ENCODE measurements at regions not wholly inside any gene's neighbourhood (a gene's known extent, or its start where the extent isn't known, plus 50 kb on each side); places are given as distances from the start of the nearest gene placed in this dataset.

DNA sequence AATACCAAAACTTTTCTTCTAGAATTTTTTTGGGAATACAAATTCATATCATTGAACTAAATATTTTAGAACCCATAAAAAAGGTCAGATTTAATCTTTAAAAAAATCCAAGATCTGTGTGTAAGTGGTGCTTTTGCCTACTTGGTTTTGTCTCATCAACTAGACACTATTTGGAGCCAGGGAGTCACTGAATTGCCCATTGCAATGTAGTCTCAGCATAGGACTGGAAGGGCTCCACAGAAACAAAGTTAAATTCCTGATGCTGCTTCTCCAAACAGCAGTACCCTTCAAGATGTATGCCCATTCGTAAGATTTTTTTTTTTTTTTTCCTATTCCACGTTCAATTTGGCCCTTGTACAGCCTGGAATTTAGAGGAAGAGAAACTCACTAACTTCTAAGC lies 208.0 kb upstream of the MPDZ start:
- Histone ChIP-seq H3K27ac (ENCODE audit: low read depth in 2 of 2, low read length in 2 of 2) (no peak overlapping the region), H3K4me1 (ENCODE audit: control insufficient read depth in 2 of 2, insufficient read depth in 2 of 2, low read length in 2 of 2) (no peaks in the 10 kb centered on the region), H3K4me3 (ENCODE audit: low read length in 2 of 2) (no peak overlapping the region), H3K9me3 (ENCODE audit: control insufficient read depth in 2 of 2, low read length in 2 of 2) (no peaks in the 10 kb centered on the region), H3K36me3 (ENCODE audit: control insufficient read depth in 2 of 2, insufficient read depth in 2 of 2, low read length in 2 of 2) (no peaks in the 10 kb centered on the region), H3K9ac (ENCODE audit: low read depth in 1 of 2, low read length in 2 of 2) (no peak overlapping the region), H3K27me3 (ENCODE audit: control insufficient read depth in 2 of 2, insufficient read depth in 2 of 2, low read length in 2 of 2) (no peaks in the 10 kb centered on the region)

- Histone ChIP-seq H3K36me3 (ENCODE audit: control insufficient read depth in 2 of 2, insufficient read depth in 2 of 2, low read length in 2 of 2) (no peaks in the 10 kb centered on the region), H3K27ac (ENCODE audit: low read depth in 2 of 2, low read length in 2 of 2) (no peak overlapping the region), H3K9ac (ENCODE audit: low read depth in 1 of 2, low read length in 2 of 2) (no peak overlapping the region), H3K4me1 (ENCODE audit: control insufficient read depth in 2 of 2, insufficient read depth in 2 of 2, low read length in 2 of 2) (no peaks in the 10 kb centered on the region), H3K4me3 (ENCODE audit: low read length in 2 of 2) (no peak overlapping the region), H3K27me3 (ENCODE audit: control insufficient read depth in 2 of 2, insufficient read depth in 2 of 2, low read length in 2 of 2) (no peaks in the 10 kb centered on the region), H3K9me3 (ENCODE audit: control insufficient read depth in 2 of 2, low read length in 2 of 2) (no peaks in the 10 kb centered on the region)
These were observed 207.6 kb upstream of the MPDZ start for GRCh38 chr9:13487071-13487470.

GRCh38 chr9:13485068-13485596 lies 205.6 kb upstream of the MPDZ start:
- Histone ChIP-seq H3K27ac (ENCODE audit: low read depth in 2 of 2, low read length in 2 of 2) (no peak overlapping the region), H3K9me3 (ENCODE audit: control insufficient read depth in 2 of 2, low read length in 2 of 2) (no peaks in the 10 kb centered on the region), H3K27me3 (ENCODE audit: control insufficient read depth in 2 of 2, insufficient read depth in 2 of 2, low read length in 2 of 2) (no peaks in the 10 kb centered on the region), H3K9ac (ENCODE audit: low read depth in 1 of 2, low read length in 2 of 2) (no peak overlapping the region), H3K4me1 (ENCODE audit: control insufficient read depth in 2 of 2, insufficient read depth in 2 of 2, low read length in 2 of 2) (no peaks in the 10 kb centered on the region), H3K4me3 (ENCODE audit: low read length in 2 of 2) (no peak overlapping the region), H3K36me3 (ENCODE audit: control insufficient read depth in 2 of 2, insufficient read depth in 2 of 2, low read length in 2 of 2) (no peaks in the 10 kb centered on the region)

DNA sequence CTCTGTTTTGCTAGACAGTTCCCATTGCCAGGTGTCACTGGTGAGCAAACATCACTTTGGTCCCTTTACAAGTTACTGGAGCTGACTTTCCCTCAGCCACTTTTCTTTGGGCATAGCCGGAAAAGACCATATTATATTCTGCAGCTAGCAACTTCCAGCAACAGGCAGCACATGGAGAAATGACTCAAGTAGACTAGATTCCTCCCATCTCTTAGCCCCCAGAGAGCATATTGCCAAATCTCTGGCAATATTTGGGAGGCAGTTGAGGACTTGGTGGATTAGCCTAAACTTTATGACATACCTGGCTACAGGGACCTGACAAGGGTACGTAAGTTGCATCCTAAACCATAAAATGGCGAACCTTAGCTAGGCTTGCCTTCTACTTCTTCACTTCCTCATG lies 204.7 kb upstream of the MPDZ start:
- H3K4me3 ChIP-seq (ENCODE audit: low read length in 2 of 2) = no peak overlapping the region
- no peak overlapping the region for H3K27ac ChIP-seq (ENCODE audit: low read depth in 2 of 2, low read length in 2 of 2)
- no peaks in the 10 kb centered on the region for H3K36me3 ChIP-seq (ENCODE audit: control insufficient read depth in 2 of 2, insufficient read depth in 2 of 2, low read length in 2 of 2)
- H3K4me1 ChIP-seq (ENCODE audit: control insufficient read depth in 2 of 2, insufficient read depth in 2 of 2, low read length in 2 of 2) = no peaks in the 10 kb centered on the region
- H3K9ac ChIP-seq (ENCODE audit: low read depth in 1 of 2, low read length in 2 of 2) = no peak overlapping the region
- no peaks in the 10 kb centered on the region for H3K27me3 ChIP-seq (ENCODE audit: control insufficient read depth in 2 of 2, insufficient read depth in 2 of 2, low read length in 2 of 2)
- H3K9me3 ChIP-seq (ENCODE audit: control insufficient read depth in 2 of 2, low read length in 2 of 2) = no peaks in the 10 kb centered on the region

GRCh38 chr9:13481274-13481673 lies 201.8 kb upstream of the MPDZ start:
- Histone ChIP-seq H3K36me3 (ENCODE audit: control insufficient read depth in 2 of 2, insufficient read depth in 2 of 2, low read length in 2 of 2) (no peaks in the 10 kb centered on the region), H3K4me3 (ENCODE audit: low read length in 2 of 2) (no peak overlapping the region), H3K27me3 (ENCODE audit: control insufficient read depth in 2 of 2, insufficient read depth in 2 of 2, low read length in 2 of 2) (no peaks in the 10 kb centered on the region), H3K27ac (ENCODE audit: low read depth in 2 of 2, low read length in 2 of 2) (no peak overlapping the region), H3K4me1 (ENCODE audit: control insufficient read depth in 2 of 2, insufficient read depth in 2 of 2, low read length in 2 of 2) (no peaks in the 10 kb centered on the region), H3K9ac (ENCODE audit: low read depth in 1 of 2, low read length in 2 of 2) (no peak overlapping the region), H3K9me3 (ENCODE audit: control insufficient read depth in 2 of 2, low read length in 2 of 2) (no peaks in the 10 kb centered on the region)

- Histone ChIP-seq H3K4me3 (ENCODE audit: low read length in 2 of 2) (no peak overlapping the region), H3K36me3 (ENCODE audit: control insufficient read depth in 2 of 2, insufficient read depth in 2 of 2, low read length in 2 of 2) (no peaks in the 10 kb centered on the region), H3K27me3 (ENCODE audit: control insufficient read depth in 2 of 2, insufficient read depth in 2 of 2, low read length in 2 of 2) (no peaks in the 10 kb centered on the region), H3K27ac (ENCODE audit: low read depth in 2 of 2, low read length in 2 of 2) (no peak overlapping the region), H3K4me1 (ENCODE audit: control insufficient read depth in 2 of 2, insufficient read depth in 2 of 2, low read length in 2 of 2) (no peaks in the 10 kb centered on the region), H3K9me3 (ENCODE audit: control insufficient read depth in 2 of 2, low read length in 2 of 2) (no peaks in the 10 kb centered on the region), H3K9ac (ENCODE audit: low read depth in 1 of 2, low read length in 2 of 2) (no peak overlapping the region)
These were observed 201.2 kb upstream of the MPDZ start for GRCh38 chr9:13480693-13481092.

- Histone ChIP-seq H3K4me1 (ENCODE audit: control insufficient read depth in 2 of 2, insufficient read depth in 2 of 2, low read length in 2 of 2) (no peaks in the 10 kb centered on the region), H3K9ac (ENCODE audit: low read depth in 1 of 2, low read length in 2 of 2) (no peak overlapping the region), H3K4me3 (ENCODE audit: low read length in 2 of 2) (no peak overlapping the region), H3K9me3 (ENCODE audit: control insufficient read depth in 2 of 2, low read length in 2 of 2) (no peaks in the 10 kb centered on the region), H3K27ac (ENCODE audit: low read depth in 2 of 2, low read length in 2 of 2) (no peak overlapping the region), H3K36me3 (ENCODE audit: control insufficient read depth in 2 of 2, insufficient read depth in 2 of 2, low read length in 2 of 2) (no peaks in the 10 kb centered on the region), H3K27me3 (ENCODE audit: control insufficient read depth in 2 of 2, insufficient read depth in 2 of 2, low read length in 2 of 2) (no peaks in the 10 kb centered on the region)
These were observed 199.6 kb upstream of the MPDZ start for GRCh38 chr9:13479096-13479495.

- Histone ChIP-seq H3K9me3 (ENCODE audit: control insufficient read depth in 2 of 2, low read length in 2 of 2) (no peaks in the 10 kb centered on the region), H3K4me3 (ENCODE audit: low read length in 2 of 2) (no peak overlapping the region), H3K27ac (ENCODE audit: low read depth in 2 of 2, low read length in 2 of 2) (no peak overlapping the region), H3K4me1 (ENCODE audit: control insufficient read depth in 2 of 2, insufficient read depth in 2 of 2, low read length in 2 of 2) (no peaks in the 10 kb centered on the region), H3K36me3 (ENCODE audit: control insufficient read depth in 2 of 2, insufficient read depth in 2 of 2, low read length in 2 of 2) (no peaks in the 10 kb centered on the region), H3K9ac (ENCODE audit: low read depth in 1 of 2, low read length in 2 of 2) (no peak overlapping the region), H3K27me3 (ENCODE audit: control insufficient read depth in 2 of 2, insufficient read depth in 2 of 2, low read length in 2 of 2) (no peaks in the 10 kb centered on the region)
These were observed 199.1 kb upstream of the MPDZ start for GRCh38 chr9:13478639-13479038.

GRCh38 chr9:13478160-13478559 lies 198.7 kb upstream of the MPDZ start:
- no peaks in the 10 kb centered on the region for H3K9me3 ChIP-seq (ENCODE audit: control insufficient read depth in 2 of 2, low read length in 2 of 2)
- no peak overlapping the region for H3K4me3 ChIP-seq (ENCODE audit: low read length in 2 of 2)
- H3K9ac ChIP-seq (ENCODE audit: low read depth in 1 of 2, low read length in 2 of 2) = no peak overlapping the region
- H3K27ac ChIP-seq (ENCODE audit: low read depth in 2 of 2, low read length in 2 of 2) = no peak overlapping the region
- H3K4me1 ChIP-seq (ENCODE audit: control insufficient read depth in 2 of 2, insufficient read depth in 2 of 2, low read length in 2 of 2) = no peaks in the 10 kb centered on the region
- no peaks in the 10 kb centered on the region for H3K36me3 ChIP-seq (ENCODE audit: control insufficient read depth in 2 of 2, insufficient read depth in 2 of 2, low read length in 2 of 2)
- no peaks in the 10 kb centered on the region for H3K27me3 ChIP-seq (ENCODE audit: control insufficient read depth in 2 of 2, insufficient read depth in 2 of 2, low read length in 2 of 2)

DNA sequence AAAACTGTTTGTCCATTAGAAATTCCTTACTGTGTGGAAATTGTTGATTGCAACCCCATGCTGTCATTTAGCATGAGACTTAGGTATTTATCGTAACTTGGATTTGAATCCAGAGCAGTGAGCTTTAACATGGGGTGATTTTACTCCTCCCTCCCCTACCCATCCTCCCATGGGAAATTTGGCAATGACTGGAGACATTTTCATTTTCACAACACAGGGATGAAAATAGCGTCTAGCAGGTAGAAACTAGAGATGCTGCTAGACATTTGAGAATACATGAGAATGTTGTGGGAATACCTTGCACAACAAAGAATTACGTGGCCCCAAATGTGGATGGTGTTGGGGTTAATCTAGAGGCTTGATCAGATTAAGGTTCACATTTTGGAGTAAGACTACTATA lies 191.3 kb upstream of the MPDZ start:
- Histone ChIP-seq H3K9me3 (ENCODE audit: control insufficient read depth in 2 of 2, low read length in 2 of 2) (no peaks in the 10 kb centered on the region), H3K36me3 (ENCODE audit: control insufficient read depth in 2 of 2, insufficient read depth in 2 of 2, low read length in 2 of 2) (no peaks in the 10 kb centered on the region), H3K27ac (ENCODE audit: low read depth in 2 of 2, low read length in 2 of 2) (no peak overlapping the region), H3K4me3 (ENCODE audit: low read length in 2 of 2) (no peak overlapping the region), H3K9ac (ENCODE audit: low read depth in 1 of 2, low read length in 2 of 2) (no peak overlapping the region), H3K4me1 (ENCODE audit: control insufficient read depth in 2 of 2, insufficient read depth in 2 of 2, low read length in 2 of 2) (no peaks in the 10 kb centered on the region), H3K27me3 (ENCODE audit: control insufficient read depth in 2 of 2, insufficient read depth in 2 of 2, low read length in 2 of 2) (no peaks in the 10 kb centered on the region)

GRCh38 chr9:13467157-13467556 lies 187.7 kb upstream of the MPDZ start:
- Histone ChIP-seq H3K9ac (ENCODE audit: low read depth in 1 of 2, low read length in 2 of 2) (no peak overlapping the region), H3K4me1 (ENCODE audit: control insufficient read depth in 2 of 2, insufficient read depth in 2 of 2, low read length in 2 of 2) (no peaks in the 10 kb centered on the region), H3K27me3 (ENCODE audit: control insufficient read depth in 2 of 2, insufficient read depth in 2 of 2, low read length in 2 of 2) (no peaks in the 10 kb centered on the region), H3K9me3 (ENCODE audit: control insufficient read depth in 2 of 2, low read length in 2 of 2) (no peaks in the 10 kb centered on the region), H3K27ac (ENCODE audit: low read depth in 2 of 2, low read length in 2 of 2) (no peak overlapping the region), H3K36me3 (ENCODE audit: control insufficient read depth in 2 of 2, insufficient read depth in 2 of 2, low read length in 2 of 2) (no peaks in the 10 kb centered on the region), H3K4me3 (ENCODE audit: low read length in 2 of 2) (no peak overlapping the region)

Data from mucosa of rectum (tissue), 2 donors.